Fibroblast of pulmonary artery (primary cell): ENCODE measurements at regions not wholly inside any gene's neighbourhood (a gene's known extent, or its start where the extent isn't known, plus 50 kb on each side); places are given as distances from the start of the nearest gene placed in this dataset.

ENCODE experiments used
- DNase-seq: peaks from one replicate; pipeline ENCODE4 v3.0.0-alpha.2; 2010; ENCODE audit warnings: low read depth
- H3K4me3 ChIP-seq: replicated peaks from 2 replicates; pipeline ENCODE4 v1.5.1; 2011; ENCODE audit warnings: low read depth, mild to moderate bottlenecking, control low read depth, low read length, moderate library complexity
- CTCF ChIP-seq: IDR thresholded peaks from 2 replicates; pipeline ENCODE4 v1.5.1; 2011; ENCODE audit warnings: mild to moderate bottlenecking, control low read depth, low read length, inconsistent platforms; ENCODE audit errors: missing control alignments

GRCh38 chr2:47236503-47237215 lies 60.3 kb upstream of the CALM2 start:
- no peak overlapping the region for H3K4me3 ChIP-seq
- DNase-seq = no peak
- no peak for TF ChIP-seq CTCF

DNA sequence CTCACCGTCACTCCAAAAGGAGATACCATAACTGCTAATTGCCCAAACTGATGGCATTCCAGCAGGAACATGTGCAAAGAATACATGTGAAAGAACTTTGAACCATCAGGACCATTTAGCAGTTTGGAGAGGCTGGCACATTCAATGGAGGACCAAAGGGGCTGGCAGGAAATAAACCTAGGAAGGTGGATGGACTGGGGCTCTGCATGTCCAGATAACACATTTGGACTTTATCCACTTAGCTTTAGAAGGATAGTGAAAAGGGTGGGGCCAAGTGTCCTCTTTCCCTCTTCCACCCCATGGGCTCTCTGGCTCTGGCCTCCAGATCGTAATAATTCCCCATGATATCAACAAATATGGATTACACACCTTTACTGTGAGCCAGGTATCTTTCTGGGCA lies 58.8 kb upstream of the CALM2 start:
- H3K4me3 ChIP-seq = no peak overlapping the region
- no peak for TF ChIP-seq CTCF
- DNase-seq = no peak

DNA sequence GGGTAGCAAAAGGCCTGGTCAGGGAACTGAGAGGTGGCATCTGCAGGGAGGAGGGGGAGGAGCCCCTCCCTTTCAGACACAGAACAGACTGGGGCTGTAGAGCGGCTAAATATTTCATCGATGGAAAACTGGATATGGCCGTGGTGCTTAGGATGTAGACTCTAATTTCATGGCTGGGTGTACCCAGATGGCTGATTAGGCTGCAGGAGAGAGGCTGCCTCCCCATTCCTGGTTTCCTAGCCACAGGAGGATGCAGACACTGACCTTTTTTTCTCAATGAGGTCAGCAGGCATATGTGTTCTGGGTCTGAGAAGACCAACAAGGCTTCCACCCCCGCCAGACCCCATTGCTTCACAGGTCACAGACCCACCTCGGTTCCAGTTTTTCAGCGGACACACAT lies 58.1 kb upstream of the CALM2 start:
- no peak for TF ChIP-seq CTCF
- H3K4me3 ChIP-seq = no peak overlapping the region
- DNase-seq = no peak

DNA sequence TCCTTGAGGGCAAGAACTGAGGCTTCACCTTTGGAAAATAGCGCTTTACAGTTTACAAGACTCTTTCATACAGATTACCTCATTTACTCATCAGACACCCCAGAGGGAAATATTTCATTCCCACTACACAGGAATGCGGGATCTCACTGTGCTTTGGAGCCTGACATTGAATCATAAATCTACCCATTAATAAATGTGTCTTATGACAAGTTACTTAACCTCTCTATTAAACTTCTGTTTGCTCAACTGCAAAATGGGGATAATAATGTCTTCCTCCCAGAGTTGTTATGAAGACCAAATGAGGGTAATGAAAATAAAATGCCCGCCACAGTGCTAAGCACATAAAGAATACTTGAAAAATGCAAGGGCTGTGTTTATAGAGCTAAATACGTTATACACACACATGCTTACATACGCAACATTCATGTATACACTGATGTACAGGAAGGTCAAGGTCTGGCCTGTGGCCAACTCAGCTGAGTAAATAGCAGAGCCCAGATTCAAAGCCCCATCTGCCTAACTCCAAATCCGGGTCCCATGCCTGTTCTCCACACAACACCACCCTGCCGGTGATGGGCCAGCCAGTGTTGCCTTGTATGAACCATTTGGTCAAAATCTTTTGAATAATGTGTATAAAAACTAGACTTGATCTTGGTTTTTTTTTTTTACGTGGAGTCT lies 56.6 kb upstream of the CALM2 start:
- no peak for TF ChIP-seq CTCF
- no peak overlapping the region for H3K4me3 ChIP-seq
- DNase-seq = no peak

GRCh38 chr2:47230418-47230817 lies 54.1 kb upstream of the CALM2 start:
- peak; percentile 89 for DNase-seq
- H3K4me3 ChIP-seq = no peak overlapping the region
- TF ChIP-seq CTCF = no peak

GRCh38 chr2:47227532-47228279 lies 51.4 kb upstream of the CALM2 start:
- TF ChIP-seq CTCF = no peak
- DNase-seq = no peak
- H3K4me3 ChIP-seq = no peak overlapping the region
